ENCODE measurements at regions not wholly inside any gene's neighbourhood (a gene's known extent, or its start where the extent isn't known, plus 50 kb on each side); places are given as distances from the start of the nearest gene placed in this dataset.

DNA sequence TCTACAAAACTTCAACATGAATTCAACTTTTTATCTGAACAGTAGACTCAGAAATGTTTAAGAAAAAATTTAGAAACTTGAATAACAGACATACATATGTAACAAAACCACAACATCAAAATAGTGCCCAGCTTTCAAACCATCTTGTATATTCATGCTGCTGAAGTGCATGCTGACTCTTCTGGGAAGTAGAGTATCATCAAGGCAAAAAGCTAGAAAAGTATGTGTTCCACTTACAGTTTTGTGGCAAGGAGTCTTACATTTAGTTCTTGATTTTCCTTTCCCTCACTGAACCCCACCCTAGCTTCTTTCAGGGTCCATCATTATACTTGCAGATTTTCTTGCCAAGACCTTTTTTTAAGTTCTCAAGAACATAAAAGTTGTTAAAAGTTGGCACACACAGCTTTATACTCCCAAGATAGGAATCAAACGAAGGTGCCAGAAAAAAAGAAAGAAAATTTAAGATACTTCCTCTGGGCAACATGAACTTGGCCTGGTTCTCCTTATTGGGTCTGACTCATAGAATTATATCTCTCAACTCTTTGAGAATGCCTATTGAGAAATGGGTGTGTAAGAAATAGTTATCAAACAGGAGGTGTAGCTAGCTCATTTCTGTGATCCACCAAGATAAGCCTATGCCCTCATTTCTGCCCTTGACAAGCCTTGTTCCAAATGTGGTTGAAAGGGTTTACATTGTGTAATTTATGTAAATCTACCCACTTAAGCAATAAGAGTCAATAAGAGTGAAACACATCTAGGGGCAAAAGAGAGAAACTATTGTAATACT is 667.6 kb upstream of the ACVR2A start:
- no peaks in the 10 kb centered on the region for H3K27me3 ChIP-seq (ENCODE audit: insufficient read depth, low read length)
- no peak overlapping the region for H2AFZ ChIP-seq (ENCODE audit: low read length, unreplicated experiment)
- H3K4me1 ChIP-seq (ENCODE audit: control insufficient read depth, insufficient read depth, low read length, unreplicated experiment): no peaks in the 10 kb centered on the region
- H3K4me3 ChIP-seq (ENCODE audit: low read depth, low read length): no peak overlapping the region
- no peaks in the 10 kb centered on the region for H3K36me3 ChIP-seq (ENCODE audit: insufficient read depth, low read length)
- H3K79me2 ChIP-seq (ENCODE audit: control insufficient read depth, insufficient read depth, low read length, unreplicated experiment): no peaks in the 10 kb centered on the region
- no peak overlapping the region for H3K27ac ChIP-seq (ENCODE audit: low read depth, low read length)

DNA sequence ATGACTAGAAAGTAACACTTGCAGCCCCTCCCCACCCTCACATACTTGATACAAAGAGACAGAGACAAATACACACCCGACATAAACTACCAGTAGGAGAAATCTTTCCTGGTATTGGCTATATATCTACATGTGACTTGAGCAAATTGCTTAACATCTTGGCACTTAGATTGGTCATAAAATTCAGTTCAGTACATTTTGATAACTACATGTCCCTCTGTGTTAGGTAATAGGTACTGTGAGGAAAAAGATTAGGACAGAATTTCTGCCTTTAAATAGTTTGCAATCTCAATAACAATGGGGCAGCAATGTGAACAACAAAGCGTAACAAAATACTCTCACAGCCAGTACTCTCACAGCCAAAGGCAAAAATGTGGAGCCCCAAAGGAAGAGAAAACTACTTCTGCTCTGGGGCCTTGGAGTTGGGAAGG is 670.0 kb upstream of the ACVR2A start:
- H3K4me3 ChIP-seq (ENCODE audit: low read depth, low read length): no peak overlapping the region

DNA sequence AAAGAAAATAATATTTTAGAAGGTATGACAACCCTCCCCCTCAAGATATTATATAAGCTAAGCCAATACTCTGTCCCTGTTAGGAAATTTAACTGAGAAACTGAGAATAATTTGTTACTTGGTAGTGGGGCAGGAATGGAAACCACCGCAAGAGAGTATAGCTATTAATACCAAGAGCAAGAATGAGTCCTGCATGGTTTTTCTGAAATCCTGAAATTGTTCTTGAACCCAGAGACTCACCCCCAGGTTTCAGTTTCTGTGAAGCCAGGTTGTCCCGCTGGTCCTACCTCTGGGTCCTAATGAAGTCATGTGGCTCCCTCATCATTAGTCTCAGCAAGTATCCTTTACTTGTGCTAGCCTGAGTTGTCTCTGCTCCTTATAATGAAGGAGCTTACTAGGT is 671.0 kb upstream of the ACVR2A start:
- Histone ChIP-seq H3K79me2 (ENCODE audit: control insufficient read depth, insufficient read depth, low read length, unreplicated experiment) (no peaks in the 10 kb centered on the region), H3K36me3 (ENCODE audit: insufficient read depth, low read length) (no peaks in the 10 kb centered on the region), H3K27ac (ENCODE audit: low read depth, low read length) (no peak overlapping the region), H2AFZ (ENCODE audit: low read length, unreplicated experiment) (no peak overlapping the region), H3K27me3 (ENCODE audit: insufficient read depth, low read length) (no peaks in the 10 kb centered on the region), H3K4me1 (ENCODE audit: control insufficient read depth, insufficient read depth, low read length, unreplicated experiment) (no peaks in the 10 kb centered on the region), H3K4me3 (ENCODE audit: low read depth, low read length) (no peak overlapping the region)

More for the DNA sequence above, 670.0 kb upstream of the ACVR2A start:
- Histone ChIP-seq H3K27me3 (ENCODE audit: insufficient read depth, low read length) (no peaks in the 10 kb centered on the region), H3K27ac (ENCODE audit: low read depth, low read length) (no peak overlapping the region), H3K4me1 (ENCODE audit: control insufficient read depth, insufficient read depth, low read length, unreplicated experiment) (no peaks in the 10 kb centered on the region), H3K79me2 (ENCODE audit: control insufficient read depth, insufficient read depth, low read length, unreplicated experiment) (no peaks in the 10 kb centered on the region), H3K36me3 (ENCODE audit: insufficient read depth, low read length) (no peaks in the 10 kb centered on the region), H2AFZ (ENCODE audit: low read length, unreplicated experiment) (no peak overlapping the region)

DNA sequence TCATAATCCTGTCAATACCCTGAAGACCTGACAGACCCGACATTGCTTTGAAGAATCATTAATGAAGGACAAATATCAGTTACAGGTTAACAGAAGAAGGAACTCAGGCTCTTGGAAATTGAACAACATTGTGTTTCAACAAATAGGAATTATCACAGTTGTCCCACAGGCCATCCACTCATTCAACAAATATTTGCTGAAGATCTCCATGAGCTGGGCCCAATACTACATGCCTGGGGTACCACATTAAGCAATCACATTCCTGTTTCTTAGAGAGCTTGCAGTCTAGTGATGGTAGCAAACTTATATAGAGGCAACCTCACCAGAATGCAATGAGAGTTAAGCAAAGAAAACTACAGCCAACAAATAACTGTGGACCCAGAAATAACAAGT is 671.6 kb upstream of the ACVR2A start:
- Histone ChIP-seq H3K27me3 (ENCODE audit: insufficient read depth, low read length) (no peaks in the 10 kb centered on the region), H2AFZ (ENCODE audit: low read length, unreplicated experiment) (no peak overlapping the region), H3K4me3 (ENCODE audit: low read depth, low read length) (no peak overlapping the region), H3K79me2 (ENCODE audit: control insufficient read depth, insufficient read depth, low read length, unreplicated experiment) (no peaks in the 10 kb centered on the region), H3K4me1 (ENCODE audit: control insufficient read depth, insufficient read depth, low read length, unreplicated experiment) (no peaks in the 10 kb centered on the region), H3K36me3 (ENCODE audit: insufficient read depth, low read length) (no peaks in the 10 kb centered on the region), H3K27ac (ENCODE audit: low read depth, low read length) (no peak overlapping the region)

DNA sequence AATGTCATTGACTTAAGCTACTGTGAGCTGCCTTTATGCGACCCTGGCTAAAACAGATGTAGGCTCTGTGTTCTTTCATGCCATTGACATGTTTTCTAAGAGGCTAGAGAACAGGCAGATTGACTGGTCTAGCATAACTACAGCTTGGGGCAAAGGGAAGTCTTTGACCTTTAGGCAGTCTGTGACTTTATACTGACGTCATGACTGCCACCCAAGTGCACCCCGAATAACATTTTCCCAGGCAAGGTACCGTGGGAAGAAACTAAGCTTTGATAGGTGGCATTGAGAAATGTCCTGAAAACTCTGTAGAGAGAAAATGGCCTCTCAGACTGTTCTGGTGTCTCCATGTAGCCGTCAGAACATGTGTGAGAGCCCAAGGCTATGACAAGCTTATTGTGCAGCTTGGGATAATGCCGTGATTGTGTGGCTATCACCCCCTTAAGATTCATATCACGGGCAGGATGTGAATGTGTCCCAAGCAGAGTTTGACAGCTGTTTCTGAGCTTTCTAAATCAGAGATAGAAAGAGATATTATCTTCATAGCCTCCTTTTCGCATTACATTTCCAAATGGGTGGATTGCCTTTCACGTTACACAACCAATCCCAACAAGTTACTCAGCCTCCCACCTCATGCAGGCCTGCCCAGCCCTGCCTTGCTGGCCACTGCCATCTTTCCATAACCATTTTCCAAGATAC is 672.2 kb upstream of the ACVR2A start:
- no peaks in the 10 kb centered on the region for H3K36me3 ChIP-seq (ENCODE audit: insufficient read depth, low read length)
- H3K4me3 ChIP-seq (ENCODE audit: low read depth, low read length): no peak overlapping the region
- H3K27me3 ChIP-seq (ENCODE audit: insufficient read depth, low read length): no peaks in the 10 kb centered on the region
- no peak overlapping the region for H2AFZ ChIP-seq (ENCODE audit: low read length, unreplicated experiment)
- H3K27ac ChIP-seq (ENCODE audit: low read depth, low read length): no peak overlapping the region
- no peaks in the 10 kb centered on the region for H3K79me2 ChIP-seq (ENCODE audit: control insufficient read depth, insufficient read depth, low read length, unreplicated experiment)
- H3K4me1 ChIP-seq (ENCODE audit: control insufficient read depth, insufficient read depth, low read length, unreplicated experiment): no peaks in the 10 kb centered on the region

DNA sequence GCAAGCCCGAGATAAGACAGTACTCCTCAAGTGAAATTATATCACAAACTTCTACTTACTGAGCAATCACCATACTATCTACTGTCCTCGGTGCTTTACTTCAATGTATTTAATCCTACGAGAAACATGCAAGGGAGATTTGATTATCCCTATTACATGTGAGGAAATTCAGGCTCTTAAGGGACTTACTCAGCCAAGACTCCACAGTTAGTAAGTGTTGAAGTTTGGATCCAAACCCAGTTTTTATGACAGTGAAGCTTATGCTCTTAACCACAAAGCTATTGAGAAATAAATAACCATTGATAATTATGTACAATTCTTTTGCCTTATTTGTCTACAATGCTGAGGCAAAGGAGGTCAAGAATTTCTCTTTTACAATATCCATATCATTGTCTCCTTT is 672.9 kb upstream of the ACVR2A start:
- Histone ChIP-seq H2AFZ (ENCODE audit: low read length, unreplicated experiment) (no peak overlapping the region), H3K79me2 (ENCODE audit: control insufficient read depth, insufficient read depth, low read length, unreplicated experiment) (no peaks in the 10 kb centered on the region), H3K27ac (ENCODE audit: low read depth, low read length) (no peak overlapping the region), H3K27me3 (ENCODE audit: insufficient read depth, low read length) (no peaks in the 10 kb centered on the region), H3K36me3 (ENCODE audit: insufficient read depth, low read length) (no peaks in the 10 kb centered on the region), H3K4me1 (ENCODE audit: control insufficient read depth, insufficient read depth, low read length, unreplicated experiment) (no peaks in the 10 kb centered on the region), H3K4me3 (ENCODE audit: low read depth, low read length) (no peak overlapping the region)

DNA sequence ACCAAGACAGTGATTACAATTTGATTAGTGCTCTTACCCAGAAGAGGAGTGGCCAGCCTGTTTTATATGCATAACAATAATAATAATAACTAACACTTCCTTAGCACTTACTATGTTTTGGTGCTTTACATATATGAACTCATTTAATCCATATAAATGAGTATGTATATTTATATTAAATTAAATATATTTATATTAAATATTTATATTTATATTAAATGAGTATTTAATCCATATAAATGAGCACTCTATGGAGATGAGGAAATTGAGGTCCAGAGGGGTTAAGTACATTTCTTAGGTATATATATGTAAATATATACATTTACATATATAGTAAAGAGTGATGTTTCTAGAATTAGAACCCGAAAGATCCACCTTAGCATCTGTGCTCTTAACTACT is 673.9 kb upstream of the ACVR2A start:
- no peaks in the 10 kb centered on the region for H3K27me3 ChIP-seq (ENCODE audit: insufficient read depth, low read length)
- no peaks in the 10 kb centered on the region for H3K4me1 ChIP-seq (ENCODE audit: control insufficient read depth, insufficient read depth, low read length, unreplicated experiment)
- H3K79me2 ChIP-seq (ENCODE audit: control insufficient read depth, insufficient read depth, low read length, unreplicated experiment): no peaks in the 10 kb centered on the region
- no peak overlapping the region for H2AFZ ChIP-seq (ENCODE audit: low read length, unreplicated experiment)
- no peak overlapping the region for H3K4me3 ChIP-seq (ENCODE audit: low read depth, low read length)
- H3K36me3 ChIP-seq (ENCODE audit: insufficient read depth, low read length): no peaks in the 10 kb centered on the region
- H3K27ac ChIP-seq (ENCODE audit: low read depth, low read length): no peak overlapping the region

DNA sequence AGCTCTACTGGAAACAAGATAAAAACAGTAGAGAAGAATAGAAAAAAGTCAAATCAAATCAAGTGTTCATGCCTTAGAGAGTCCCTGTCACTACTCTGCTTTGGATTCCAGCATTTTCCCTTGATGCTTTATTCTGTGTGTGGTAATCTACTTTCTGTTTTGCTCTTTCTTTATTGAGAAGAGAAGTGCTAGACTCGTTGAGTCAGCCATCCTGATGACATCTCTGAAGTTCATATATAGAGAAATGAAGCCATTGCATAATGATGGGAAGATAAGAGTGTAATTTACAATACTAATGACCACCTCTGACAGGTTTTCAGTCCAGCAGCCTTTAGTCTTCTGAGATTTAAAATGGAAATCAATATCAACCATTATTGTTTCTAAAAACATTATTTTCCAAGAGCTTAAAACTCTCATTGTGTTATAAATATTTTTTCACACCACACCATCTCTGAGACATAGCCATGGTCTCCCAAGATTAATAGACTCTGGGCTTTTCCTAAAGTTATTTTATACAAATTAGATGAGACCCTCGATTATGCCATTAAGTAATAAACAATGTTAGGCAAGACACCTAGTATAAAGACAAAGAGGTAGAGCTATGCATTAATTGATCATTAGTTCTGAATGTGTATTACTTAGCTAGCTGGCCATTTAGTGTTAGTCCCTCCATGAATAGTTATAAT is 679.0 kb upstream of the ACVR2A start:
- no peak overlapping the region for H2AFZ ChIP-seq (ENCODE audit: low read length, unreplicated experiment)
- H3K27me3 ChIP-seq (ENCODE audit: insufficient read depth, low read length): no peaks in the 10 kb centered on the region
- no peaks in the 10 kb centered on the region for H3K4me1 ChIP-seq (ENCODE audit: control insufficient read depth, insufficient read depth, low read length, unreplicated experiment)
- no peaks in the 10 kb centered on the region for H3K36me3 ChIP-seq (ENCODE audit: insufficient read depth, low read length)
- no peak overlapping the region for H3K27ac ChIP-seq (ENCODE audit: low read depth, low read length)
- H3K4me3 ChIP-seq (ENCODE audit: low read depth, low read length): no peak overlapping the region
- no peaks in the 10 kb centered on the region for H3K79me2 ChIP-seq (ENCODE audit: control insufficient read depth, insufficient read depth, low read length, unreplicated experiment)

DNA sequence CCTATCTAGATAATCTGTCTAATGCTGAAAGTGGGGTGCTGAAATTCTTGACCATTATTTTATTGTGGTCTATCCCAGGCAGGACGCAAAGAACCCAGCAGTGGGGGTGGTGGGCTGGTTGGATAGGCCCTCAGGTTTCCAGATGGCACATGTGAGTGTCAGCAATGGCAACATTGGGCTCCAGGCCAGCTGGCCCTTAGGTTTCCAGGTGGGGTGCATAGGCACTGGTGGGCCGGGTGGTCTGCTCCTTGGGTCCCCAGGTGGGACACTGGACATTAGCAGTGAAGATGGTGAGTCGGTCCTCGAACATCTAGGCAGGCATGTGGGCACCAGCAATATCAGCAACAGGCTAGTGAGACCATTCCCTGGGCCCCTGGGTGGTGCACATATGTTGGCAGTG is 680.3 kb upstream of the ACVR2A start:
- H3K79me2 ChIP-seq (ENCODE audit: control insufficient read depth, insufficient read depth, low read length, unreplicated experiment): no peaks in the 10 kb centered on the region
- no peak overlapping the region for H3K27ac ChIP-seq (ENCODE audit: low read depth, low read length)
- no peak overlapping the region for H3K4me3 ChIP-seq (ENCODE audit: low read depth, low read length)
- H3K4me1 ChIP-seq (ENCODE audit: control insufficient read depth, insufficient read depth, low read length, unreplicated experiment): no peaks in the 10 kb centered on the region
- H3K27me3 ChIP-seq (ENCODE audit: insufficient read depth, low read length): no peaks in the 10 kb centered on the region
- no peak overlapping the region for H2AFZ ChIP-seq (ENCODE audit: low read length, unreplicated experiment)
- no peaks in the 10 kb centered on the region for H3K36me3 ChIP-seq (ENCODE audit: insufficient read depth, low read length)

DNA sequence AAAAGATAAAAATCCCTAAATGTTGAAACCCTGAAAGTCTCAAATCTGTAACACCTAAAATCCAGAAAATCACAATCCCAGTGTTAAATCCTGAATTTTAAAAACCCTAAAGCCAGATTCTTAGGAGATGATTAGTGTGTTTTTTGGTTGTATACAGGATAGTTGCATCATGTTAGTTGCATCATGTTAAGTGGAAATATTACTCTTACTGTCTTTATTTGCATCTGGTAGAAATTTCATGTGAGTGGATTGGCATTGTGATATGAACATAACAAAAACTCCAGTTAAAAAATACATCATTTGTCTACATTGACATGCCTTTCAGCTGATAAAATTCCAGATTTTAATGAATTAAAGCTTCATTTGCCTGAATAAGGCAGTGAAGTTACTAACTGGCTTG is 683.1 kb upstream of the ACVR2A start:
- Histone ChIP-seq H3K36me3 (ENCODE audit: insufficient read depth, low read length) (no peaks in the 10 kb centered on the region), H3K79me2 (ENCODE audit: control insufficient read depth, insufficient read depth, low read length, unreplicated experiment) (no peaks in the 10 kb centered on the region), H3K27ac (ENCODE audit: low read depth, low read length) (no peak overlapping the region), H3K4me3 (ENCODE audit: low read depth, low read length) (no peak overlapping the region), H2AFZ (ENCODE audit: low read length, unreplicated experiment) (no peak overlapping the region), H3K27me3 (ENCODE audit: insufficient read depth, low read length) (no peaks in the 10 kb centered on the region), H3K4me1 (ENCODE audit: control insufficient read depth, insufficient read depth, low read length, unreplicated experiment) (no peaks in the 10 kb centered on the region)
